ENCODE measurements at regions not wholly inside any gene's neighbourhood (a gene's known extent, or its start where the extent isn't known, plus 50 kb on each side); places are given as distances from the start of the nearest gene placed in this dataset.

DNA sequence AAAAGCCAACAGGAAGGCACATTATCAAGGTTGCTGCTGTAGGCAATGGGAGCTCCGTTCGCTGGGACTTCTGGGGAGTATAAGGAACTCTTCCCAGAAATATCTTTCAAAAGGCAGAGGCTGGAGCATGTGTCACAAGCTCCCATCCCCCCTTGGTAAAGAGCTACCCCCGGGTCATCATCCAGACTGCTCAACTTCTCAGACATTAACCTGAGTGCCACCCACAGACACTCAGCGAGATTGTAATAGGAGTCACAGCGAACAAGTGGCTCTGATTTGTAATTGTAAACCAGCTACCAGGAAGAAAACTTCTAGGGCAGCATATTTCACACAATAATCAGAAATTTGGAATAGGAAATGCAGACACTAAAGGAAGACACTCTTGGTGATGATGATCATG lies 290.2 kb upstream of the PARD3B start:
- no peak for TF ChIP-seq EP300 (IDR thresholded peaks at IDR 0.05)
- no peak for TF ChIP-seq POLR2A (IDR thresholded peaks at IDR 0.05)
- TF ChIP-seq, protein P1, sequence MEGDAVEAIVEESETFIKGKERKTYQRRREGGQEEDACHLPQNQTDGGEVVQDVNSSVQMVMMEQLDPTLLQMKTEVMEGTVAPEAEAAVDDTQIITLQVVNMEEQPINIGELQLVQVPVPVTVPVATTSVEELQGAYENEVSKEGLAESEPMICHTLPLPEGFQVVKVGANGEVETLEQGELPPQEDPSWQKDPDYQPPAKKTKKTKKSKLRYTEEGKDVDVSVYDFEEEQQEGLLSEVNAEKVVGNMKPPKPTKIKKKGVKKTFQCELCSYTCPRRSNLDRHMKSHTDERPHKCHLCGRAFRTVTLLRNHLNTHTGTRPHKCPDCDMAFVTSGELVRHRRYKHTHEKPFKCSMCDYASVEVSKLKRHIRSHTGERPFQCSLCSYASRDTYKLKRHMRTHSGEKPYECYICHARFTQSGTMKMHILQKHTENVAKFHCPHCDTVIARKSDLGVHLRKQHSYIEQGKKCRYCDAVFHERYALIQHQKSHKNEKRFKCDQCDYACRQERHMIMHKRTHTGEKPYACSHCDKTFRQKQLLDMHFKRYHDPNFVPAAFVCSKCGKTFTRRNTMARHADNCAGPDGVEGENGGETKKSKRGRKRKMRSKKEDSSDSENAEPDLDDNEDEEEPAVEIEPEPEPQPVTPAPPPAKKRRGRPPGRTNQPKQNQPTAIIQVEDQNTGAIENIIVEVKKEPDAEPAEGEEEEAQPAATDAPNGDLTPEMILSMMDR (IDR thresholded peaks at IDR 0.05), result no peak
- DNase-seq (ENCODE audit: low spot score in 2 of 2), result no peak

DNA sequence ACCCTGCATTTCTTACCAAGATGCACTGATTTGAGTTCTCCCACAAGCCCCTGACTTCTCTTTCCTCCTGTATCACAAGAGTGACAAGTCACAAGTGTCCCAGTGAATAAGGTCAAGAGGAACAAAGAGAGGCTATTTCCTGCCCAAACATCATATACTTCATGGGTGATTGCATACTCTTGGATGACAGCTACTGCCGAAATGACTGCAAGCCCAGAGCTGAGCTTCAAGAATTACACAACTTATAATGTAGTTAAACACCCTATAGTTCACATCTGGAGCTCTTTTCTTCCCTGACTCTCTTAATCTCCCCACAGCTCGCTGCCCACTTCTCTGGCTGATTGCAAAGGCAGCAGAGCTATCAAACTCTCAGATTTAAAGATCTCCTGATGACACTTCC lies 289.7 kb upstream of the PARD3B start:
- no peak for DNase-seq (ENCODE audit: low spot score in 2 of 2)
- H3K4me1 ChIP-seq, result peaks cover 0 to 22% (median 5%) of the 10 kb centered on the region in 4 donors
- TF ChIP-seq, protein P1 (IDR thresholded peaks at IDR 0.05), result no peak
- no peak for TF ChIP-seq EP300 (IDR thresholded peaks at IDR 0.05)
- no peak for TF ChIP-seq POLR2A (IDR thresholded peaks at IDR 0.05)
- WGBS, 2 donors, result 74 to 79% methylated on average over 2 of the region's 2 CpGs
- no peaks in the 10 kb centered on the region for H3K9me3 ChIP-seq
- H3K27me3 ChIP-seq, result no peaks in the 10 kb centered on the region
- no peak overlapping the region for H3K4me3 ChIP-seq
- H3K36me3 ChIP-seq, result no peaks in the 10 kb centered on the region
- no peak overlapping the region for H3K27ac ChIP-seq

More for the DNA sequence above, 290.2 kb upstream of the PARD3B start:
- Histone ChIP-seq H3K4me3 (no peak overlapping the region), H3K9me3 (no peaks in the 10 kb centered on the region), H3K27me3 (no peaks in the 10 kb centered on the region), H3K4me1 (peaks cover 0 to 18% (median 3%) of the 10 kb centered on the region in 4 donors), H3K27ac (no peak overlapping the region), H3K36me3 (no peaks in the 10 kb centered on the region)
- WGBS, 2 donors, result 87 to 91% methylated on average over 5 of the region's 5 CpGs

DNA sequence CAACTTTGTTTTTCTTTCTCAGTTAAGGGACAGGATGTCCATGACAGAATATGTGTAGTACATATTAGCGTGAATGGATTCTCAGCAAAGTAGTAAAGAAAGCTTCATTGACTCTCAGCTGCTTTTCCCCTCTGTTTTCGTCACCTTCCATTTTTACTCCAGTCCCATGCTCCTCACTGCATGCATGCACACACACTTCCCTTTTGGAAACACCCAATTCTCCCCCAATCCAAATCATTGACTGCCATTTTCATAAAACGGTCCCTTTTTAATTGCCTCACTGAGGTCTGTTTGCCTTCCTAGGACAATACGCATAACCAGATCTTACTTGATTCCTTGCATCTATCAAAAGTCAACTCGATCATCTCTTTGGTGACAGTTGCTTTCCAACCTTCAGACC lies 287.5 kb upstream of the PARD3B start:
- H3K9me3 ChIP-seq, result no peaks in the 10 kb centered on the region
- no peak overlapping the region for H3K27ac ChIP-seq
- H3K4me1 ChIP-seq, result peaks cover 0 to 37% (median 9%) of the 10 kb centered on the region in 4 donors
- H3K4me3 ChIP-seq, result no peak overlapping the region
- DNase-seq (ENCODE audit: low spot score in 2 of 2), result no peak
- 94 to 99% methylated on average over 5 of the region's 5 CpGs for WGBS, 2 donors
- H3K27me3 ChIP-seq, result no peaks in the 10 kb centered on the region
- no peaks in the 10 kb centered on the region for H3K36me3 ChIP-seq
- TF ChIP-seq EP300 (IDR thresholded peaks at IDR 0.05), result no peak
- TF ChIP-seq, protein P1 (IDR thresholded peaks at IDR 0.05), result no peak
- no peak for TF ChIP-seq POLR2A (IDR thresholded peaks at IDR 0.05)

DNA sequence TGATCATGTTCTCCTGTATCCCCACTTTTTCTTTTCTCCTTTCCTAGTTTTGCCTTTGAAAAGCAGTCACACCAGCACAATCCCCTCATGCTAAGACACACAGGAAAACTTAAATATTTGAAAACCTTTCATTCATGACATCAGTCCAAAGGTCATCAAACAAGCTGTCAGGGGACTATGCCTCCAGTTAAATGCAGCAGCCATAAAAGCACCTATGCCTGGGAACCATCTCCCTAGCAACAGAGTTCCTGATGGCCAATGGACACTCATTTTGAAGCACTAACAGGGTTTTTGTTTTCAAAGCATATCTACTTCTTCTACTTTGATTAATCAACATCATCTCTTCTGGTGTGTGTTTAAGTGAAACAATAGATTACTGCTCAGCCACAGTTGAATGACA lies 286.4 kb upstream of the PARD3B start:
- Histone ChIP-seq H3K4me1 (peaks cover 0 to 37% (median 9%) of the 10 kb centered on the region in 4 donors), H3K27ac (no peak overlapping the region), H3K27me3 (no peaks in the 10 kb centered on the region), H3K36me3 (no peaks in the 10 kb centered on the region), H3K4me3 (no peak overlapping the region), H3K9me3 (no peaks in the 10 kb centered on the region)
- no peak for DNase-seq (ENCODE audit: low spot score in 2 of 2)
- TF ChIP-seq POLR2A (IDR thresholded peaks at IDR 0.05) (no peak), EP300 (IDR thresholded peaks at IDR 0.05) (no peak)
- TF ChIP-seq, protein P1 (IDR thresholded peaks at IDR 0.05), result no peak

DNA sequence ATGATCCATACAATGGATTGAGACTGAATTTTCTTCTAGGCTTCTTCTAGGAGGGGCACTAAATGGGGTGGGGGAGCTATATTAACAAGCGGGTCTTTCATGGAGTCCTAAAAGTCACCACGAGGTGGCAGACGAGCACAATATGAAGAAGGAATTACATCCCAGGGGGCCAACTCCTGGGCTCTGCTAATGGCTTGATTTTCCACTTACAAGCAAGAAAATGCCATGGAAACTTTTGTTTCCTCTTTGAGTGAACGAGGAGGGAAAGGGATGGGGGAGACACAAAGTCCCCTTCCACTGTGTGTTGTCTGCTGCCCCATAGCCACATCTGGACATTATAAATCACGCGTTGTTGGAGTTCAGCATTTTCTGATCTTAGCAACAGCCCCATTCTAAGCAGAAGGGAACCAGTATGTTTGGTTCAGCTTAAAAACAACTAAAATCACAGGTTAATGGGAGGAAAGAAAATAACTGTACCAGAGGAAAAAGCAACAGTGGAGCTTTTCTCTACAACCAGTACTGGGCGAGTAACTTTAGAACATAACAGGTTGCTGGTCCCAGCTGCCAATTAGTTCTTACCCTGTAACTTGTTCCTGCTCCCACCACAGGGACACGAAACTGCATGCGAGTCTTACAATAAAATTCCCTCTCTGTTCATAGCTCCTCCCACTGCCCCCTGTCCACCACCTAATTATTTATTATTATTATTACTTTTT lies 285.0 kb upstream of the PARD3B start:
- Histone ChIP-seq H3K9me3 (no peaks in the 10 kb centered on the region), H3K36me3 (no peaks in the 10 kb centered on the region), H3K27ac (no peak overlapping the region), H3K4me1 (peaks cover 0 to 44% (median 9%) of the 10 kb centered on the region in 4 donors), H3K27me3 (no peaks in the 10 kb centered on the region), H3K4me3 (no peak overlapping the region)
- peak; percentile 72 to 94 for DNase-seq (ENCODE audit: low spot score in 2 of 2)
- 31 to 32% methylated on average over 9 of the region's 9 CpGs for WGBS, 2 donors
- TF ChIP-seq POLR2A (IDR thresholded peaks at IDR 0.05) (no peak), EP300 (IDR thresholded peaks at IDR 0.05) (no peak)
- TF ChIP-seq, protein P1 (IDR thresholded peaks at IDR 0.05), result peak; percentile 67 to 90 (median 78)
